ENCODE measurements at regions not wholly inside any gene's neighbourhood (a gene's known extent, or its start where the extent isn't known, plus 50 kb on each side); places are given as distances from the start of the nearest gene placed in this dataset.
"Not testable (repeated sequence)": the region's sequence is repeated elsewhere in the genome, so short reads cannot be mapped to it uniquely, and the experiment has no call there.

DNA sequence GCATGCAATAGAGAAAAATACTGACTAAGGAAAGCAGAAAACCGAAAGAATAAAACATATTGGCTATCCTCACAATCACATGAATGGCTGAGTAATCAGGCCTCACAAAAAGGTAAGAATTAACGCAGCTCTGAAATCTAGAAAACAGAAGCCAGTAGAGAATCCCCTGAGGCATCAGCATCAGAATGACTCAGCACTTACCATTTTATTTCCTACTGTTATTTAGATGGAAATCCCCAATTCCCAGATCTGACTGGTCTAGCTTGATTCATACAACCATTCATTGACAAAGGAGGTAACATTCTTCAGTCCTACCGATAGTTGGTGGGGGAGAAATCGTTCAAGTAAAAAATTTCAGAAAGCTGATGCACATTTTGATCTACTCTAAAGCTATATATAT is 1408.4 kb upstream of the WWC1 start:
- Mint-ChIP-seq H3K4me3 (no peak overlapping the region), H3K27ac (no peak overlapping the region), H3K27me3 (no peaks in the 10 kb centered on the region), H3K36me3 (ENCODE audit: insufficient read depth) (no peaks in the 10 kb centered on the region), H3K4me1 (ENCODE audit: low read depth in 2 of 2) (no peaks in the 10 kb centered on the region), H3K9me3 (peaks cover 0 to 6% of the 10 kb centered on the region in 2 donors)
- no peak for ATAC-seq (replicated peaks)
- no peak for DNase-seq

DNA sequence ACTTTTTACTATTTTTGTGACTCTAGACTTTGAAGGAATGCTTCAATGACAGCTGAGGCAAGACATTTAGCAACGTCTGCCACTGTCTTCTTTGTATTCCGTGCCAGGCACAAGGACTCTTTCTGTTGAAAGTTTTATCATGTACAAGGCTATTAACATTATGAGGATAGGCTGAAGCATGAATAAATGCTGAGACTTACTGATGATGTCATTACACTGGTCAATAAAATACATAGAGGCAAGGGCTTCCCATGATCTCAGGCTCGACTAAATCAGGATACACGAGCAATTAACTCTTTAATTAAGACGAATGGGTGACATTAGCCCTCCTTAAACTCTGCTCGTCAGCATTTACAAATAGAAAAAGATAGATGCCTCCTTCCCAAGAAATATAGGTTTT is 1393.3 kb upstream of the WWC1 start:
- no peaks in the 10 kb centered on the region for H3K27me3 Mint-ChIP-seq
- DNase-seq = no peak
- H3K27ac Mint-ChIP-seq = no peak overlapping the region
- H3K9me3 Mint-ChIP-seq = peaks cover 3 to 7% of the 10 kb centered on the region in 2 donors
- no peaks in the 10 kb centered on the region for H3K36me3 Mint-ChIP-seq (ENCODE audit: insufficient read depth)
- no peaks in the 10 kb centered on the region for H3K4me1 Mint-ChIP-seq (ENCODE audit: low read depth in 2 of 2)
- no peak overlapping the region for H3K4me3 Mint-ChIP-seq
- ATAC-seq (replicated peaks) = no peak

DNA sequence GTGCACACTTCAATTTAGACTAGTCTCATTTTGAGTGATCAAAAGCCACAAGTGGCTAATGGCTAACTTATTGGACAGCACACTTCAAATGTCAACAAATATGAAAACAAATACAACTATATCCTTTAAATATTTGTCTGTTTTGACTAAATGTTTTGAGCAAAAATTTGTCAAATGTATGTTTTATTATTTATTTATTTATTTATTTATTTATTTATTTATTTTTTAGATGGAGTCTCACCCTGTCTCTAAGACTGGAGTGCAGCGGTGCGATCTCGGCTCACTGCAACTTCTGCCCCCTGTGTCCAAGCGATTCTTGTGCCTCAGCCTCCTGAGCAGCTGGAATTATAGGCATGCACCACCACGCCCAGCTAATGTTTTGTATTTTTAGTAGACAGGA is 1392.1 kb upstream of the WWC1 start:
- H3K4me1 Mint-ChIP-seq (ENCODE audit: low read depth in 2 of 2) = no peaks in the 10 kb centered on the region
- ATAC-seq (replicated peaks) (no peak), DNase-seq (no peak)
- H3K27ac Mint-ChIP-seq = no peak overlapping the region
- no peaks in the 10 kb centered on the region for H3K36me3 Mint-ChIP-seq (ENCODE audit: insufficient read depth)
- H3K9me3 Mint-ChIP-seq = peaks cover 3 to 7% of the 10 kb centered on the region in 2 donors
- H3K27me3 Mint-ChIP-seq = no peaks in the 10 kb centered on the region
- H3K4me3 Mint-ChIP-seq = no peak overlapping the region

DNA sequence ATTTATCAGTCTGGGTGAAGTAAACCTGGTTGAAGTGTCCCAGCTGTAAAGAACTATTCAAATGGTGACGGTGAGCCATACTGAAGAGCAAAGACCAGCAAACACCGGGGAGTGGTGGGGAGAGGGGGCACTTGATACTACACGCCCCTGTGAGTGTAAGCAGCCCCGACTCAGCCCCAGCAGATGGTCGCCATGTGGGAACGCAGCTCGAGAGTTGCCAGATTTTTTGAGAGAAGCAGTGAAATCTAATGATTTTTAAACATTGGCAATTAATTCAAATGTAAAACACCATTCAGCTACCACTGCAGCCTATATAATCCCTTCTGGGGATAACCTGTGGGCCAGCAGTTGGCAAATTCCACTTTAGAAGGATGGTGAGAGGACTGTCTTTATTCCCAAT is 1386.9 kb upstream of the WWC1 start:
- Mint-ChIP-seq H3K27ac (no peak overlapping the region), H3K4me1 (ENCODE audit: low read depth in 2 of 2) (no peaks in the 10 kb centered on the region), H3K27me3 (no peaks in the 10 kb centered on the region), H3K4me3 (no peak overlapping the region), H3K36me3 (ENCODE audit: insufficient read depth) (no peaks in the 10 kb centered on the region), H3K9me3 (peaks cover 0 to 2% of the 10 kb centered on the region in 2 donors)
- no peak for DNase-seq
- ATAC-seq (replicated peaks) = no peak

DNA sequence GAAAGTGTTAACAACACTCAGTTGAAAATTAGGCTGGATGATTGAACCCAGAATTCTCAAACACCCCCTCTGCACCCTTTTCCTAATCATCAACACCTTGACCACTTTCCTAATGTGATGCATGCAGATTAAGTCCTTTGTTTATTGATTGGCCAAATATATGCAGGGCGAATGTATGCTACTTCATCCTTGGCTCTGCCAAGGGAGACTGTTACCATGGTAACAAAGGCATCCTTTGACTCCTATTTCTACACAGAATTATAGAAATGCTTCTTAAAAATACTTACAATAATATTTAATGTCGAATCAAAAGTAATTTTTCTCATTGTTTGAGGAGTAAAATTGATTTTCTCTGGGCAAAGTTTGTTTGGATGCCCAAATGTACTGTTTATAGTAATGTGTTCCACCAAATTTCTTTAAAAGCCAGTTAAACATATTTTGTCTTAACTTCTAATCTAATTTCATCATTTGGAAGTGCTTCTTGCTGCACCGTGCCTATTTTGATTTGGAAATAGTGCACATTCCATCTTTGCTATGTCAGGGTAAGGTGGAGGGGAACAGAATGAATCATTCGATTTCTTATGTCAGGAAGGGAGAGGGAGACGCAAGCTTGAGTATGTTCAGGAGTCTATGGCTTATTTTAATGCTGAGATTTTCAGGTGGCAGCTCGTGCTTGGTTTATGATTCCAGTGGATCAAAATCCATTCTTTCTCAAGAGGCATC is 1384.3 kb upstream of the WWC1 start:
- no peak for ATAC-seq (replicated peaks)
- H3K36me3 Mint-ChIP-seq (ENCODE audit: insufficient read depth) = no peaks in the 10 kb centered on the region

DNA sequence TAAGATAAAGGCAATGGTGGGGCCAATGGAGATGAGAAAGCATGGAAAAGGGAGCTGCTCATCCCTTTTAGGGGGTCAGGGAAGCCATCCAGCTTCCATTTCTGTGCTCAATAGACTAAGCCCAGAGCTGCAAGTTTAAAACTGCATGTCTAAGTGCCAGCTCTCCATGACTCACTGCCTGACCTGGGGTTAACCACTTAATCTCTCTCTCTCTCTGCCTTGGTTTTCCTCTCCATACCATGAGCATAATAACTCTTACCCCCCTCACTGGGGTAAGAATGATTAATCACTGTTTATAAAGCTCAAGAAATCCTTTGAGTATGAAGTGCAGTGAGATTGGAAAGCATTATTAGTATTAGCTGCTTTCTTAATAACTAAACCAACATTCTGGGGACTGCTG is 1382.4 kb upstream of the WWC1 start:
- Mint-ChIP-seq H3K4me3 (no peak overlapping the region), H3K36me3 (ENCODE audit: insufficient read depth) (no peaks in the 10 kb centered on the region), H3K4me1 (ENCODE audit: low read depth in 2 of 2) (no peaks in the 10 kb centered on the region), H3K27me3 (no peaks in the 10 kb centered on the region), H3K9me3 (peaks cover 0 to 2% of the 10 kb centered on the region in 2 donors), H3K27ac (no peak overlapping the region)
- ATAC-seq (replicated peaks) = no peak
- no peak for DNase-seq

More for the DNA sequence above, 1384.3 kb upstream of the WWC1 start:
- H3K4me3 Mint-ChIP-seq = no peak overlapping the region
- no peaks in the 10 kb centered on the region for H3K27me3 Mint-ChIP-seq
- no peak overlapping the region for H3K27ac Mint-ChIP-seq
- no peaks in the 10 kb centered on the region for H3K4me1 Mint-ChIP-seq (ENCODE audit: low read depth in 2 of 2)
- H3K9me3 Mint-ChIP-seq = peaks cover 0 to 2% of the 10 kb centered on the region in 2 donors
- DNase-seq = no peak

DNA sequence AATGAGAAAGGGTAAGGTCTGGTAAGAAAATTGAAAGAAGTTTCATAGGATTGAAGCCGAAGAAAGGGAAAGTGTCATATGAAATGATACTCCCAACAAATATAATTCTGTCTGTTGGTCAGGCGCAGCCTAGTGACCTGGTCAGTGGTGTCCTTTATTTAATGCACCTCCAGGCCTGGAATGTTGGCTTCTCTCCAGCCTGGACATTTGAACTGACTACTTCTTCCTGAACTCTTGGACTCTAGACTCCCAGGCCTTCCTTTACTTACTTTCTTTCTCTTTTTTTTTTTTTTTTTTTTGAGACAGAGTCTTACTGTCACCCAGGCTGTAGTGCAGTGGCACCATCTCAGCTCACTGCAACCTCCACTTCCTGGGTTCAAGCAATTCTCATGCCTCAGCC is 1381.5 kb upstream of the WWC1 start:
- ATAC-seq (replicated peaks) = no peak
- no peak overlapping the region for H3K4me3 Mint-ChIP-seq
- no peaks in the 10 kb centered on the region for H3K36me3 Mint-ChIP-seq (ENCODE audit: insufficient read depth)

DNA sequence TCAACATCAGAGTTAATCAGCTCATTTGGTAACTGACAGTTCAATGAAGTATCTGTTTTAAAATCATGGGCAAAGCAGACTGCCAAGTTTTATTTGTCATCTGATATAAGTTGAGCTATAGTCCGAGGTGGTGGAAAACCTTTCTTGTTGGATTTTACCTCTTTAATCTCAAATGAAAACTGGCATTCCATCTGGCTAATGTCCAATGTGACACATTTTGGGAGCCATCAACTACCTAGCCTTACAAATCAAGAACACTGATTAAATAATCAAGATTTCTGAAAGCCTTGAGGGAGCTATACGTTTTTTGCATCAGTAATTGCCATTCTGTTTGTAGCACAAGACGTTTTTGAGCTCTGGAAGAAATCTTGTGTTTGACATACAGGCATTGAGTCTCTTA is 1380.5 kb upstream of the WWC1 start:
- Mint-ChIP-seq H3K27ac (no peak overlapping the region), H3K36me3 (ENCODE audit: insufficient read depth) (no peaks in the 10 kb centered on the region), H3K27me3 (no peaks in the 10 kb centered on the region), H3K9me3 (peaks cover 0 to 1% of the 10 kb centered on the region in 2 donors), H3K4me3 (no peak overlapping the region), H3K4me1 (ENCODE audit: low read depth in 2 of 2) (no peaks in the 10 kb centered on the region)
- no peak for DNase-seq
- no peak for ATAC-seq (replicated peaks)

More for the DNA sequence above, 1381.5 kb upstream of the WWC1 start:
- Mint-ChIP-seq H3K9me3 (peaks cover 0 to 2% of the 10 kb centered on the region in 2 donors), H3K27ac (no peak overlapping the region), H3K4me1 (ENCODE audit: low read depth in 2 of 2) (no peaks in the 10 kb centered on the region), H3K27me3 (no peaks in the 10 kb centered on the region)
- DNase-seq = no peak

DNA sequence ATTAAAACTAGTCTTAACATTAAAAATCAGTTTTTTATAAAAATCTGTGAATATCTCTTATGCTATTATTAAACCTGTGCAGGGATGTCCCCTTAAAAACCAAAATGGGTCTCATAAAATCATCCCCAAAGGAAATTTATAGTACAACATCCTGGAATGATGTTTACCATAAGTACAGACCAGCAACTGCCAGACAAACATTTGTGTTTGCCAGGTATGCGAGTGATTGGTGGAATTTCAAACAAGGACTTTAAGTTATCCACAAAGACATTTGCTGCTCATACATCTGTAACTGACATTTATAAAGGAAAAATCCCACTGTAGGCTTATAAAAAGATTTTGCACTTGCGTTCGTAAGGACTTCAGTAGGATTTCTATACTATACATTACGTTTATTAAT is 1375.4 kb upstream of the WWC1 start:
- DNase-seq (no peak), ATAC-seq (replicated peaks) (no peak)
- no peak overlapping the region for H3K27ac Mint-ChIP-seq
- H3K4me1 Mint-ChIP-seq (ENCODE audit: low read depth in 2 of 2) = no peaks in the 10 kb centered on the region
- no peaks in the 10 kb centered on the region for H3K36me3 Mint-ChIP-seq (ENCODE audit: insufficient read depth)
- peaks cover 8 to 11% of the 10 kb centered on the region in 2 donors for H3K9me3 Mint-ChIP-seq
- H3K4me3 Mint-ChIP-seq = no peak overlapping the region
- H3K27me3 Mint-ChIP-seq = no peaks in the 10 kb centered on the region

DNA sequence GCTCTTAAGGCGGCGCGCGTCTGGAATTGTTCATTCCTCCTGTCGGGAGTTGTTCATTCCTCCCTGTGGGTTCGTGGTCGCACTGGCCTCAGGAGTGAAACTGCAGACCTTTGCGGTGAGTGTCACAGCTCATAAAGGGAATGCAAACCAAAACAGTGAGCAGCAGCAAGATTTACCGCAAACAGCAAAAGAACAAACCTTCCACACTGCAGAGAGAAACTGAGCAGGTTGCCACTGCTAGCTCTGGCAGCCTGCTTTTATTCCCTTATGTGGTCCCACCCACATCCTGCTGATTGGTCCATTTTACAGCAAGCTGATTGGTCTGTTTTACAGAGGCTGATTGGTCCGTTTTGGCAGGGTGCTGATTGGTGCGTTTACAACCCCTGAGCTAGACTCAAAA is 1365.3 kb upstream of the WWC1 start:
- DNase-seq (no peak), ATAC-seq (replicated peaks) (no peak)
- Mint-ChIP-seq H3K9me3 (peaks cover 10% of the 10 kb centered on the region in 2 donors), H3K4me3 (no peak overlapping the region), H3K27ac (no peak overlapping the region), H3K4me1 (ENCODE audit: low read depth in 2 of 2) (no peaks in the 10 kb centered on the region), H3K27me3 (no peaks in the 10 kb centered on the region), H3K36me3 (ENCODE audit: insufficient read depth) (no peaks in the 10 kb centered on the region)

DNA sequence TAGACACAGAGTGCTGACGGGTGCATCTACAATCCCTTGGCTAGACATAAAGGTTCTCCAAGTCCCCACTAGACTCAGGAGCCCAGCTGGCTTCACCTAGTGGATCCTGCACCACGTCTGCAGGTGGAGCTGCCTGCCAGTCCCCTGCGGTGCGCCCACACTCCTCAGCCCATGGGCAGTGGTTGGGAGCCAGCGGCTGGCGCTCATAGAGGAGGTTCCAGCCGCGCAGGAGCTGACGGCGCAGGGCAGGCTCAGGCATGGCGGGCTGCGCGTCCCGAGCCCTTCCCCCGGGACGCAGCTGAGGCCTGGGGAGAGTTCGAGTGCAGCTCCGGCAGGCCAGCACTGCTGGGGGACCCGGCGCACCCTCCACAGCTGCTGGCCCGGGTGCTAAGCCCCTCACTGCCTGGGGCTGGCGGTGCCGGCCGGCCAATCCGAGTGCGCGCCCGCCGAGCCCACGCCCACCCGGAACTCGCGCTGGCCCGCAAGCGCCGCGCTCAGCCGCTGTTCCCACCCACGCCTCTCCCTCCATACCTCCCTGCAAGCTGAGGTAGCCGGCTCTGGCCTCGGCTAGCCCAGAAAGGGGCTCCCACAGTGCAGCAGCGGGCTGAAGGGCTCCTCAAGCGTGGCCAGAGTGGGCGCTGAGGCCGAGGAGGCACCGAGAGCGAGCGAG is 1364.5 kb upstream of the WWC1 start:
- not testable (repeated sequence) for H3K4me1 Mint-ChIP-seq (ENCODE audit: low read depth in 2 of 2); ATAC-seq (replicated peaks); H3K27ac Mint-ChIP-seq; H3K27me3 Mint-ChIP-seq; H3K4me3 Mint-ChIP-seq; H3K36me3 Mint-ChIP-seq (ENCODE audit: insufficient read depth); DNase-seq
- H3K9me3 Mint-ChIP-seq = peaks cover 10 to 12% of the 10 kb centered on the region in 2 donors

DNA sequence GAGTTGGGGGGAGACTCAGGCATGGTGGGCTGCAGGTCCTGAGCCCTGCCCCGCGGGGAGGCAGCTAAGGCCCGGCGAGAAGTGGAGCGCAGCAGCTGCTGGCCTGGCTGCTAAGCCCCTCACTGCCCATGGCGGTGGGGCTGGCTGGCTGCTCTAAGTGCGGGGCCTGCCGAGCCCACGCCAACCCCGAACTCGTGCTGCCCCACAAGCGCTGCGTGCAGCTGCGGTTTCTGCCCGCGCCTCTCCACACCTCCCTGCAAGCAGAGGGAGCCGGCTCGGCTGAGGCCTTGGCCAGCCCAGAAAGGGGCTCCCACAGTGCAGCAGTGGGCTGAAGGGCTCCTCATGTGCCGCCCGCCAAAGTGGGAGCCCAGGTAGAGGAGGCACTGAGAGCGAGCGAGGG is 1355.1 kb upstream of the WWC1 start:
- Mint-ChIP-seq H3K27me3 (no peaks in the 10 kb centered on the region), H3K4me1 (ENCODE audit: low read depth in 2 of 2) (no peaks in the 10 kb centered on the region), H3K4me3 (no peak overlapping the region), H3K27ac (no peak overlapping the region), H3K36me3 (ENCODE audit: insufficient read depth) (no peaks in the 10 kb centered on the region), H3K9me3 (peaks cover 0 to 6% of the 10 kb centered on the region in 2 donors)
- DNase-seq (no peak), ATAC-seq (replicated peaks) (no peak)

DNA sequence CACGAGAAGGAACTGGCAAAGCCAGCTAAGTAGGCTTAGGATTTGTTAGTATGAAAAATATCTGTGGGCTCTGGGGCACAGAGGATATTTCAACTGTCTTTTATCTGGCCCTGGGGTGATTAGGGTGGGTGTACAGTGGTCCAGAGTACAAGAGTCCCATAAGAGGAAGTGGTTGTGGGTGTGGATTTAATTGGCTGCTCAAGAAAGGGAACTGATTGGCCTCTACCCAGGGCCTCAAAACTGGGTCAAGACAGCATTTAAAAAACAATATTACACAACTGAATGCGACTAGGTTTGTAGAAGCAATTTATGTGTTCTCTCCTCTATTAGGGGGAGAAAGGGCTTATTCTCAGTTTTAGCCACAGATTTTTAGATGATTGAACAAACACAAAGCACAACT is 1353.4 kb upstream of the WWC1 start:
- Mint-ChIP-seq H3K4me1 (ENCODE audit: low read depth in 2 of 2) (no peaks in the 10 kb centered on the region), H3K4me3 (no peak overlapping the region), H3K27me3 (no peaks in the 10 kb centered on the region), H3K9me3 (peaks cover 7 to 11% of the 10 kb centered on the region in 2 donors), H3K36me3 (ENCODE audit: insufficient read depth) (no peaks in the 10 kb centered on the region), H3K27ac (no peak overlapping the region)
- ATAC-seq (replicated peaks) = no peak
- no peak for DNase-seq

DNA sequence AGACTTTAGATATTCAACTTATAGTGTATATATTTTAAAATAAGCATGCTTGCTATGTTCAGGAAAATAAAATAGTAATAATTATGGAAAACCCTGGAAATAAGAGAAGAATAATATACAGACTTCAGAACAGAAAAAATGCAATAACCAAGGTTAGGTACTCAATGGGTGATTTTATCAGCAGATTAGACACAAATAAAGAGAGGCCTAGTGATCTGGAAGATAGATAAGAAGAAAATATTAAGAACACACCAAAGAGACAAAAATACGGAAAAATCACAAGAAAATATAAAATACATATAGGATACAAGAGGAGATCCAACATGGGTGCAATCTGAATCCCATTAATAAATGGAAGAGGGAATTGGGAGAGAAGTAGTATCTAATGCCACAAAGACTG is 1348.5 kb upstream of the WWC1 start:
- Mint-ChIP-seq H3K36me3 (ENCODE audit: insufficient read depth) (no peaks in the 10 kb centered on the region), H3K9me3 (peaks cover 8 to 14% of the 10 kb centered on the region in 2 donors), H3K27ac (no peak overlapping the region), H3K27me3 (no peaks in the 10 kb centered on the region), H3K4me3 (no peak overlapping the region), H3K4me1 (ENCODE audit: low read depth in 2 of 2) (no peaks in the 10 kb centered on the region)
- no peak for DNase-seq
- no peak for ATAC-seq (replicated peaks)

Measured in effector memory CD8-positive, alpha-beta T cell (primary cell).